ENCODE measurements at regions not wholly inside any gene's neighbourhood (a gene's known extent, or its start where the extent isn't known, plus 50 kb on each side); places are given as distances from the start of the nearest gene placed in this dataset.

DNA sequence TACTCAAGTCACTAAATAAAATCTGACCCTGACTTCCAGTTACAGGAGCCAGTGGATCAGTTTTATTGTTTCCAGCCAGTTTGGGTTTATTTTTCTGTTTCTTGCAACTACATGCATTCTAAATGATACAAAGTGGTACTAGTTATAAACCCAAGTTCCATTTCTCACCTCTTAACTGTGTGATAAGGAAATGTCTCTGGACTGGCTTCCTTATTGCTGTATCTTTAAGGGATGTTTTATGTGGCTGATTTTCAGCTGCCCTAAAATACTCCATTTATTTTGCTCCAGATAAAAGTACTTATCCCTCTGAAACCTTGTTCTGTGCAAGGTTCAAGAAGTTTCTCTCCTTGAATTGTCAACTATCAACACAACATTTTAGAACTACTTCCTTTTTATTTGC is 107.9 kb upstream of the DLX2 start (continued):
- TF ChIP-seq CEBPB (IDR thresholded peaks at IDR 0.05; ENCODE audit: low read depth, low read length) = no peak
- no peak for TF ChIP-seq PHF8 (conservative IDR thresholded peaks at IDR 0.05; ENCODE audit: low read depth, low read length)
- no peak for TF ChIP-seq CHD1 (IDR thresholded peaks at IDR 0.05; ENCODE audit: low read depth, low read length)
- TF ChIP-seq, protein P1, sequence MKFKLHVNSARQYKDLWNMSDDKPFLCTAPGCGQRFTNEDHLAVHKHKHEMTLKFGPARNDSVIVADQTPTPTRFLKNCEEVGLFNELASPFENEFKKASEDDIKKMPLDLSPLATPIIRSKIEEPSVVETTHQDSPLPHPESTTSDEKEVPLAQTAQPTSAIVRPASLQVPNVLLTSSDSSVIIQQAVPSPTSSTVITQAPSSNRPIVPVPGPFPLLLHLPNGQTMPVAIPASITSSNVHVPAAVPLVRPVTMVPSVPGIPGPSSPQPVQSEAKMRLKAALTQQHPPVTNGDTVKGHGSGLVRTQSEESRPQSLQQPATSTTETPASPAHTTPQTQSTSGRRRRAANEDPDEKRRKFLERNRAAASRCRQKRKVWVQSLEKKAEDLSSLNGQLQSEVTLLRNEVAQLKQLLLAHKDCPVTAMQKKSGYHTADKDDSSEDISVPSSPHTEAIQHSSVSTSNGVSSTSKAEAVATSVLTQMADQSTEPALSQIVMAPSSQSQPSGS (IDR thresholded peaks at IDR 0.05; ENCODE audit: low read length) = no peak
